Coronary artery (tissue), 2 donors: ENCODE measurements at regions not wholly inside any gene's neighbourhood (a gene's known extent, or its start where the extent isn't known, plus 50 kb on each side); places are given as distances from the start of the nearest gene placed in this dataset.
A peak's percentile ranks its signal among the peaks of the same experiment; 100 is the strongest.

ENCODE experiments used
- DNase-seq: peaks from one replicate; pipeline ENCODE4 v3.0.0-alpha.2; 2017; ENCODE audit warnings: low spot score
- H3K27ac ChIP-seq, 2 donors: fragments of 200-600 bp; sonication (generic); one replicate each; pipeline ENCODE4 v1.5.1; 2016 to 2019
- H3K4me3 ChIP-seq: fragments of 200-600 bp; sonication (generic); 2 replicates; pipeline ENCODE4 v1.5.1; 2016; ENCODE audit warnings: mild to moderate bottlenecking, moderate library complexity
- CTCF ChIP-seq: fragments of 200-600 bp; sonication (generic); IDR thresholded peaks from one replicate; pipeline ENCODE4 v1.5.1; 2019; ENCODE audit warnings: antibody characterized with exemption

- Histone ChIP-seq H3K4me3 (no peak overlapping the region), H3K27ac (no peak overlapping the region)
- DNase-seq: no peak
- TF ChIP-seq CTCF: no peak
These were observed 235.4 kb upstream of the HABP2 start for GRCh38 chr10:113317489-113317888.

- no peak for DNase-seq
- no peak for TF ChIP-seq CTCF
- Histone ChIP-seq H3K27ac (no peak overlapping the region), H3K4me3 (no peak overlapping the region)
These were observed 233.4 kb upstream of the HABP2 start for GRCh38 chr10:113319479-113319878.

DNA sequence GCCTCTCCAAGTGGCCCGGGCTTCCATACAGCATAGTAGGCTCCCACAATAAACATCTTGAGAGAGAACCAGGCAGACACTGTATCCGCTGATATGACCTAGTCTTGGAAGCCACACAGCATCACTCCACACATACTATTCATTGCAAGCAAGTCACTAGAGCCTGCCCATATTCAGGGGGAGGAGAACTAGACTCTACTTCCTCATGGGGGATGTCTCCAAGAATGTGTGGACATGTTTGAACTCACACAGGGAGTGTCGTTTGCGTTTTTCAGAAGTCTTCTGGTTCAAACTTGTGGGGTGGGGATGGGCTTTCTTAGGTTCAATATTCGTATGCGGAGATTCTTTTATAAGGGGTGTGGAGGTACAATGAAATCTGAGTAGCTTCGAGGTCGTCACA is 232.6 kb upstream of the HABP2 start:
- no peak for DNase-seq
- no peak for TF ChIP-seq CTCF
- Histone ChIP-seq H3K27ac (no peak overlapping the region), H3K4me3 (no peak overlapping the region)

DNA sequence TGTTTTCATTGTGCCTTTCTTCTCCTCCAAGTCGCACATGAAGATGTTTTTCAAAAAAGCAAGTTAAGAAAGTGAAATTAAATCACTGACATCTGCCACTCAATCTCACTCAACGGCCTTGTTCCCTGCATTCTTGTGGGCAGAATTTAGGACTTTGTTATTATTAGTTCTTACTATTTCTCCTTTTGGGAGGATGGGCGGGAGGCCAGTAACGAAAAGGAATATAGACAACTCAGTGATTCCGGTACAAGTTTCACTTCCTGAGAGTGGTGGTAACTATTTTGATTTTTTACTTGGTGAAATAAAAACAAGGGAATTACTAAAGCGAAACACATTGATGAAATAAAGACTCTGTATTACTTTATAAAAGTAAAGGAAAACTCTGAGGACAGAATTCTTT is 231.9 kb upstream of the HABP2 start:
- DNase-seq: no peak
- TF ChIP-seq CTCF: no peak
- no peak overlapping the region for H3K27ac ChIP-seq
- H3K4me3 ChIP-seq: no peak overlapping the region

GRCh38 chr10:113322843-113323242 is 230.0 kb upstream of the HABP2 start:
- no peak overlapping the region for H3K4me3 ChIP-seq
- TF ChIP-seq CTCF: no peak
- DNase-seq: no peak
- no peak overlapping the region for H3K27ac ChIP-seq

DNA sequence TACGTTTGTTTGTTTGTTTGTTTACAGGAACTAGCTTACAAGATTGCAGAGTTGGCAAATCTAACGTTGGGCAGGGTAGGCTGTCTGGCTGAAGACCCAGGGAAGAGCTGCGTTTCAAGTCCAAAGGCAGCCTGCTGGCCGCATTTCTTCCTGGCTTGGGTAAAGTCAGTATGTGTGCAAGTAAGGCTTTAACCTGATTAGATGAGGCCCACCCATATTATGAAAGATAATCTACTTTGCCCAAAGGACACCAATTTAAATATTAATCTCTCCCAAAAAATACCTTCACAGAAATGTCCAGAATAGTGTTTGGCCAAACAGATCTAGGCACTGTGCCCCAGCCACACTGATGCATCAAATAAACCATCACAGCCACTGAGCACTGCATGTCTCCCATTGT is 228.9 kb upstream of the HABP2 start:
- H3K27ac ChIP-seq: no peak overlapping the region
- no peak for DNase-seq
- no peak for TF ChIP-seq CTCF
- no peak overlapping the region for H3K4me3 ChIP-seq

- H3K4me3 ChIP-seq: no peak overlapping the region
- no peak for DNase-seq
- no peak for TF ChIP-seq CTCF
- H3K27ac ChIP-seq: peak overlapping the region; percentile 1 to 71
These were observed 226.4 kb upstream of the HABP2 start for GRCh38 chr10:113326160-113327111.
